ENCODE measurements at regions not wholly inside any gene's neighbourhood (a gene's known extent, or its start where the extent isn't known, plus 50 kb on each side); places are given as distances from the start of the nearest gene placed in this dataset.
A peak's percentile ranks its signal among the peaks of the same experiment; 100 is the strongest.

DNA sequence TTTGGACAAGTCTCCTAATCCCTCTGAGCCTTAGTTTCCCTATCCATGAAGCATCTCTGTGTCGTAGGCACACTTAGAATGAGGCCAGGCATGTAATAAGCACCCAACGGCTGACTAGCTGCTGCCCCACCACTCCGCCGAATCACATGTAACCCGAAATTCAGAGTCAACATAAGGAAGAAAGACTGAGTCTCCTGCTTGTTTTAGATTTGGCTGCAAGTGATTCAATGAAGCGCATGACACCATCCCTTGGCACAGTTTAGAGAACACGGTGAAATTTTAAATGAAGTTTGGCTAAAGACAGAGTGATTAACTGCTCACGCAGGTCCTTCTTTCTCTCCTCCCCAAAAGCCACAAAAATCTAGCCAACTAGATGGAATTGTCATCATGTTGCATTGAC lies 279.2 kb downstream of the TLE3 start:
- no peak for DNase-seq (ENCODE audit: low read depth)

DNA sequence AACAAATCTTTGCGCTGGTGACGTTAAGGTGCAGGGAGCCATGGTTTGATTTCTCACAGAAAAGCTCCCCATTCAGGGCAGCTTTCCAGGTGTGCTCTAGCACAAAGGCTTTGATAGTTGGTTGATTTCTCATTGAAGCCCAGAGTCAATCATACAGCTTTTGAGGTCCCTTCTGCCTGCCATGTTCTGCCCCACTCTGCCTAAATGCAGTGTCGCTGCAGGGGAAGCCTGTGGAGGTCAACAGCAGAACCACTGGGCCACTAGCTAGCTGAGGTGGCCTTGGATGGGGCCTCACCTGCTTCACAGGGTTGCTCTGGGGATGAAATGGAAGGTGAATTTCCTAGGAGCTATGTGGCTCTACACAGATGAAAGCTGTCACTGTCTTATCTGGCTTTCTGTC lies 278.3 kb downstream of the TLE3 start:
- no peak for DNase-seq (ENCODE audit: low read depth)

DNA sequence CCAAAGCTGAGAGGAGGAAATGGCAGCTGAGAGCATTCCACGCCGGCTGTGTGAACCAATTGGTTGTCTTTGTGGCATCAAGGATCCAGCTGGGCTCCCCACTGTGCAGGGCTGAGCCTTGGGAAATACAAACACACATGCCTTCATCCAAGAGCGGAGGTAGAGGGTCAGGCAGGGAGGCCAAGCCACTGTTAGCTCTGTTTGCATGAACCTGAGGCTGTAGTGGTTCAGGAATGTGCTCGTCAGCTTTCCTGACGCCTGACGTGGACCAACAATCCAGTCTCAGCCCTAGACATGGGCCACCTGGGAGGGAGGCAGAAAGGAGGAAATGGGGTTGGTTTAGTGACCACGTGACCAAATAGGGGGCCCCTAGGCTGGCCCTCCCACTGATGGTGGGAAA lies 276.9 kb downstream of the TLE3 start:
- peak; percentile 55 for DNase-seq (ENCODE audit: low read depth)

DNA sequence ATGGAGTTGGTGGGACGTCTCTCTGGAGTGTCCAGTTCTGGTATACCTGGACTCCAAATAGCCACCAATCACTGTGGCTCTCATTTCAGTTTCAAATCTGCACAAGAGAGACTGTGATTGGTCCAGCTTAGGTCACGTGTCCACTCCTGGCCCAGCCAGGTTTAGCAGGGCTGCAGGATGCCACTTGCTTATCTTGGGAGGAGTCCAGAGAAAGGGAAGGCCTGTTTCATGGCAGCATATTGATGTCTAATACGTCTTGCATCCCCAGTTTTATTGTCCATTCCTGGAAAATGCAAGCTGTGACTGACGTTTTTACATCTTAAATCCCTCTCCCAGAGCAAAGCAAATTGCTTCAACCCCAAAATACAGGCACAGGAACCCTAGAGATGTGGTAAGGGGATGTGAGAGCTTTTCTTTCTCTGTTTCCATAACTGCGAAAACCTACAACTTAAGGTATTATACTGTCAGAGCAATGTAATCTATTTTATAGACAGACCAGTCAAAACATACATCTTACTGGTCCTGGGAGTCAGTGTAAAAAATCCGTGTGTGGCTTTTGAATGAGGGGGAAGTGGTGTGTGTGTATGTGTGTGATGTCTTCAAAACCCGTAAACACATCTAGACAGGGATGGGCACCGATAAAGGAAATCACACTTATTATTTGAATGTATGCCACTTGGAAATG lies 274.4 kb downstream of the TLE3 start:
- DNase-seq (ENCODE audit: low read depth): peak; percentile 20

DNA sequence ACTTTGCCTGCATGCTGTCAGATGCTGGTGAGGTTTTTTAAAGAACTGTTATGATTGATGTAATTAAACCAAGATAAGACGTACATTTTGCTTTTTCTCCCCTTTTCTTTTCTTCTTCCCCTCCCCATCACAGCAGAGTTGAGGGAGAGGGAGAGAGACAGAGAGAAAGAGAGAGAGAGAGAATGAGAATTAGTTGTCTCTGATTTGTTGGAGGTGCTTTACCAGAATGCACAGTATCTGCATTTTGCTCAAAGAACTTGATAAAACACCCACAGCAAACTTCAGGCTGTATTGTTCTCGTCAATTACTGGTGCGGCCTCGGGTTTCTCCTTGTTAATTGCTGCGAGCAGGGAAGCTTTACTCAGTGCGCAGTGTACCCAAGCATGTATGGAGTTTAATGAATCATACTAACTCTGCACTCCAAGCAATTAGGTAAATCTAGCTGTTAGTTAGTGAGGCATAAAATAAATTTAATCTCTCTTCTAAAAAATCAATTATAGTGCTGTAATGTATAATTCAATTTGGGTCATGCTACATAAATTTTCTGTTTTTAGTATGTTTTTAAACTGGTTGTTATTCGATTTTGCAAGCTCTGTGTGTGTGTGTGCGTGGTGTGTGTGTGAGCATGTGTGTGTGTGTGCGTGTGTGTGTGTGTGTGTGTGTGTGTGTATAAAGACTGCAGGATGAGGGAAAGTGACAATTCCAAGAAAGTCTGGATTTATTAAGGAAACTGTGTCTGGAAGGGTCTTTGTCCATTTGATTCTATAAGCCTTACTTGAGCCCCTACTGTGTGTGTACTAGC lies 273.4 kb downstream of the TLE3 start:
- no peak for DNase-seq (ENCODE audit: low read depth)

DNA sequence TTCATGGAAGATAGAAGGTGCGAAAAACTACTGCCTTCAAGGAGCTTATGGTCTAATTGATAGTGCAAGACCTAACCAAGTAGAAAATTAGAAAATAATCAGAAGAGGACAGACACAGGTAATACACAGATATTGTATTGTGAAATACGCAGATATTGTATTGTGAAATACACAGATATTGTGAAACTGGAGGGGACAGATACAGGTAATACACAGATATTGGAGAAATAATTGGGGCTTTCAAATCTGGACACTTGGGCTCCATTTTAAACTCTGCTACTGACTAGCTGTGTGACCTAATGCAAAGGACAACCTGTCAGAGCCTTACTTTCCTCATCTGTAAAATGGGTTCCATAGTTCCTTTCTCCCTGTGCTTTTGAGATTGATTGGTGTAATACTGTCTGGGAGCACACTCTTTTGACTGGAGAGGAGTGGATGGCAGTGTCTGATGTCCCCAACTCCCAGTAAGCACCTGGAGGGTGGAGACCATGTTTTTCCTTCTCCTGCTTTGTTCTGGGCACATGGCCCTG lies 272.8 kb downstream of the TLE3 start:
- DNase-seq (ENCODE audit: low read depth): no peak

DNA sequence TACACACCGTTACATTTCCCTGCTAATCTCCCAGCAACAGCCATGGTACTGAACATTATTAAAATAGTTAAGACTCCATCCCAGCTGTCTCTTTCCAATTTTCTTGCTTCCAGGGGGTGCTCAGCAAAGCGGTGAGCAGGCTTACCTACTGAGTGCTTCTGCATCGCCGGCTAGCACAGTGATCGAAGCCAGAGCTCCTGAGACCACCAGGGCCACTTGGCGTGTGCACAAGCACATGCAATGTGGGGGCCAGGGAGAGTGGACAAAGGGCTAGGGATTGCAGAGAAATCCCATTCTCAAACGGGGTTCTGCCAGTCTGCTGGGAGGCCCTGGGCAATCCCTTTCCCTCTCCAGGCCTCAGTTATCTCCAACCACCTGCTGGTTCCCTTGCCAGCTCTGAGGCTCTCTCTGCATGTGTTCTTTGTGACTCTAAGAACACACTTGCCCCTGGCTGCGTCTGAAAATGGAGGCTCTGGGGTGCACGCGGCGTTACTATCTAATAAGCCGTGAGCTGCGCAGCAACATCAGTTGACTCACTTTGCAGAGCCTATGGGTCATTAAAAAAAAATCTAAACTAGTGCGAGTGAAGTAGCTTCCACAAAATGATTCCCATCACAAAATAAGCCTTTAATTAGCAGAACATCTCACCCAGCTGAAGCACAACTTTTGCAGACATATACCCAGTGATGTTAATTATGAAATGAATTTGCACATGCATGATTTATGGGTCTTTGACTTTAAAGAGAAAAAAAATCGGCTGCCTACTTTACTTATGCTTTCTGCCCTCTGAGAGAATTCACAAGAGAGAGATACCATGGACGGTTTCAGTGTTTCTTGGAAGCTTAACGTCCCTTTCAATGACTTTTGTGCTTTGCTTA lies 271.5 kb downstream of the TLE3 start:
- DNase-seq (ENCODE audit: low read depth): no peak

DNA sequence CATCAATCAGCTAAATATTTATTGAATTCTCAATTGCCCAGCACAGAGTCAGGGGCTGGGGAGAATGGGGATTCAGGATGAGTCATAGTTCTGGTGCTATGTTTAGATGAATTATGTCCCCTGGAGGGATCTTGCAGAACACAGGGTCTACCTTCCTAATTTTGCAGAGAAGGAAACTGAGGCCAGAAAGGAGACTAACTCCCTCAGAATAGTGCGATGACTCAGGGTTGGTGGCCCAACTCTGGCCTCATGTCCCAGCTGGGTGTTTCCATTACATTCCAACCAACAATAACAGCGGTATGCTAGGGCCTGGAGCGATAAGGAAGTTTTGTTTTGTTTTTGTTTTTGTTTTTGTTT lies 270.9 kb downstream of the TLE3 start:
- DNase-seq (ENCODE audit: low read depth): no peak

DNA sequence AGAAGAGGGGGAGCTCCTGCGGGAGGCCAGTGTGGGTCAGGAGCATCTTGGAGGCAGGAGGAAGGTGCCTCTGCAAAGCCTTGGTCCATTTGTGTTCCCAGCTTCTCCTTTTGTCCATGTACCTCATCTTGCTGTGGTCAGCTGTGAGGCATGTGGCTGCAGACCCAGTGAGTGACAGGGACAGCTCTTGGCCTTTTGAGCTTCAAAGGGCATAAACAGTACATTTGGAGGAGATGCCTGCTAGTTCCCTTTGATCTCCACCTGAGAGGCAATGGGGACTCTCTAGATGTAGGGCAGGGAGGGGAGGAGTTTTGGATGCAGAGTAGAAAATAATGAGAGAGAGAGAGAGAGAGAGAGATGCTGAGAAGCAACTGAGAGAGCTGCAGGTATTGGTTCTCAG lies 270.0 kb downstream of the TLE3 start:
- no peak for DNase-seq (ENCODE audit: low read depth)

DNA sequence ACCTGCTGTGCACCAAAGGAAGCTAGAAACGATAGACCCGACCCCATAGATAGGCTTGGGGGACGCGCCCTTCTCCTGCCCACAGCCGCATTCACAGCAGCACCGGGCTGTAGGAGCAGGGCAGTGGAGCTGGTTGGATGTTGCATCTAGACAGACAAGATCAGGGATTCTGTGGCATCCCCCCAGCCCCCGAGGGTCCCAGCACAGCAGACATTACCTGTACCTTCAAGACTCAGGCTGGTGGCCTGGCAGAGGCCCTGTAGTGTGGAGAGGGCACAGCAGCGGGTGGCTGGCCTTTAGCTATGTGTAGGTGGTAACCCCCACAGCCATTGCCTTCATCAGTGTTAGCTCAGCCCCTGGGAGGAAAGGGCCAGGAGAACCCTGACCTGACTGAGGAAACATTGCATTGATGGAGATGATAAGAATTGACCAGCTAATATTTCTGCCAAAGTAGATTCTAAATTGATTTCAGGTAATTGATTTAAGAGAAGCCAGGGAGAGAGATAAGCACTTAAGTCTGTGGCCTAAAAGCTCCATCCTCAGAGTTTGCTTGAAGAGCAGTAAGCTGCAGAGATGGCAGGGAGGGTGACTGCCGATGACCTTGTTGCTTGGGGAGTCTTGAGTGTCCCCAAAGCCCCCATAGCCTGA lies 269.4 kb downstream of the TLE3 start:
- DNase-seq (ENCODE audit: low read depth): no peak

DNA sequence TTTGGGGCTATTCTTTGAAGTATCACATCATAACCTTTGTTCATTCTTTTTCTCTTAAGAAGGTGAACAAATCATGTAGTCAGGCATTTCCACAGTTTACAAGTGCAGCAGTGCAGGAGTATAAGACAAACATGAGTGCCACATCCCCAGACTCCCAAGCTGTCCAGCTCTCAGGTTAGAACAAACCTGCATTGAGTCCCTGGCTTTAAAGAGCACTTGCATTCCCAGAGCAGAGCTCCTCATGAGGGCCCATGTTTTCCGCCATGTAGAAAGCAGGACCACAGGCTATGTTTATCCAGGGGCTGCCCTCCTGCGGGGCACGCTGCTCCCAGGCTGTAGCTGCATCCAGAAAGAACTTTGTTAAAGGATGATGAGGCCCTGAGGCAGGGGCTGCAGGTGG lies 267.7 kb downstream of the TLE3 start:
- DNase-seq (ENCODE audit: low read depth): no peak

DNA sequence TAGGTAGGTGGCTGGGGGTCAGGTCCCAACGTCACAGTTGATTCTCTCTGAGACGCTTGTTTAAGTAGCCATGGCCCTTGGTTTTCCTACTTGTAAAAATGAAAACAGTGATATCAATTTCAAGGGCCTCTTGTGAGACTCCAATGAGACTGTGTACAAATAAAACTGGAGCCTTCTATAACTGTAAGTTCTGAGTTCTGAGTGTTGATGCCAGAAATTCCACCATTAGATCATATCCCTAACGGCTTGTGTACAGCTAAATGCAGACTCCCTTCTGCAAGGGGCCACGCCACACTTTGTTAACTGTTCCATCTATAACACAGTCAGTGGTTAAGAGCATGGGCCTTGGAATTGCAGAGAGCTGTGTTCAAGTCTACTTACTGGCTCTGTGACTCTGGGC lies 267.3 kb downstream of the TLE3 start:
- DNase-seq (ENCODE audit: low read depth): no peak

DNA sequence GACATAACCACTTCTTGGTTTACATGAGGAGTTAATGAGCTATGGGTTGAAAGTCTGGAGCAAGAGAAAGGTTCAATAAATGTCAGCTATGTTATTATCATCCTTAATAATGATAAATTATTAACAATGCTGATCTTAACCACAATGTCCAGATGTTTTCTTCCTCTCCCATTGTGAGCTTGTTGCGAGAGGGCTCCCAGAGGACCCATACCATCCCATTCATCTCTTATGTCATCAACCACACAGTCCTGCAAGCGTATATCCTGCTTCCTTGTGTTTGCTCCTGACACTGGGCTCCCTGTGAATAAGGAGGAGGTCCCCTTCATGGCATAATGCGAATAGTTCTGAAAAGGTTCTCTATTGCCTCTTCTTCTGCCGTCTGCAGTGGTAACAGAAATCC lies 266.8 kb downstream of the TLE3 start:
- DNase-seq (ENCODE audit: low read depth): no peak

DNA sequence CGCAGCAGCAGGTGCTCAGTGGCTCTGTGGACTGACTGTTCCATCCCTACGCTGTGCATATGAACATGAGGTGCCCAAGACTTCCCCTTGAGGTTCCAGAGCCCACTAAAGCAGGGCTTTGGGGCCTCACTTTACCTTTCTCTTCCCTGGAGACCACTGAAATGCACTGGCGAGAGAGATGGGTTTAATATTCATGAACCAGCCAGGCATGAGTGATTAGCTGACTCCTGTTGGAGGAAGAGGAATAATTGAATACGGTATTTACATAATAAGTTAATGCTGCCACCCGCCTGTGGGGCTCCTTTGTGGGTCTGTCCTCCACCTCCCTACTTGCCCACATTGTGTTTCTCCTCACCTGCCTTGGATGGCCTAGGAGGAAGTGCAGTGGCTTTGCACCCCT lies 263.4 kb downstream of the TLE3 start:
- no peak for DNase-seq (ENCODE audit: low read depth)

DNA sequence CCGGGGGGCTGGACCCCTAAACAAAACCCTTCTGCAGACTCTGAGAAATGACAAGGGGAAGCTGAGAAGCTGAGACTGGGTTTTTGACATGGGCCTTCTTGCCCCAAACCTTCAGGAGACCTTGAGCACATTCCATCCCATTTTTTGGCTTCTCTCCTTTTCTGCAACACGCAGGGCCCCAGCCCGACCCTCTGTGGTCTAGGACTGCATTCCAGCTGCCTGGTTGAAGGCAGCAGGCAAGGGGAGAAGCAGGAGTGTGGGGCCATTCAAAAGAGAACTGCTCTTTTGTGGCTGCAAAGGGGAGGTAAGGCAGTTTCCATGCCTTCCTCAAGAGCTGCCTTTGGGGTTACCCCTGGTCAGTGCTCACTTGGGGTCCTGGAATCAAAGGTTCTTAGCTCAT lies 263.0 kb downstream of the TLE3 start:
- DNase-seq (ENCODE audit: low read depth): no peak

DNA sequence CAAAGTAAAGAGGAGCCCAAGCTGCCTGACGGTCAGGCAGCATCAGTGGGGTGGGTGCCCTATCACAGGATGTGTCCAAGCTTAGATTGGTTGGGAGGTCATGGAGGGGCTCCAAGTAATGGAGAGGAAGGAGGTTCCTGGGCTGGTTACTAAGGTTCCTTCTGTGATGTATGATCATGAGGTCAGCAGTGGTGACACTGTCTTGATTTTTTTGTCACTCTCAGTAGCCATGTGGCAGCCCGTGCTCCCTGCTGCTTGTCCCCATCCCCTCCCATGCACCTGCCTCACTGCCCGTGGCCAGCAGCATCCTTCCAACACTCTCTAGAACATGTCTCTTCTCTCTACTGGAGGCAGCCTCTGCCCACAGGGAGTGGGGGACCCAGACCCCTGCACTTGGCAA lies 261.7 kb downstream of the TLE3 start:
- no peak for DNase-seq (ENCODE audit: low read depth)

DNA sequence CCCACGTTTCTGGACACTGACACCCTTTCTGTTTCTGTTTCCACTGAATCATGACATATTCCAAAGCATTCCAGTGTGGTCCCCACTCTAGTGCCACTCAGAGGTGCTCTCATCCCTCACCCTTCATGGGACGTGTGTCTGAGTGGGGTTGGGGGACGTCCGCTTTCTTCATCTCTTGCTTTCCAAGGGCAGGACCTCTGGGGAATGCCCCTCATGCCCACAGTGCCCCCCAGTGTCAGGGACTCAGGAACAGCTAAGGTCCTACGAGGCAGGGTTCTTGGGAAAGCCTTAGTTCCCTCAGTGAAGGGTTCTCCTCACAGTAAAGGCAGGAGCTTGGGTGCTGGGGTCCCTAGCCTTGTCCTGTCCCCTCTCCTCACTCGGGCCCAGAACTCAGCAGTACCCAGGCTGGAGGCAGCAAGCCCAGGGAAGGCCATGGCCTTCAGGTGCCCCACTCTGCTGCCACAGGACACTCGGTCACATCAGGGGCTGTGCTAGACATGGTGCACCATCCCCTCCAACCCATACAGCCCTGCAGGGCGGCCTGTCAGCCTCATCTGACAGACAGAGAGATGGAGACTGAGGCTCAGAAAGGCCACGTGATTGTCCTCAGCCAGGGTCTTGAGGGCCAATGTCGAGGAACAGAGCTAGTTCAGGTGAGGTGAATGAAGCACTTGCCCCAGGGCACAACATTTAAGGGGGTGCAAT lies 261.0 kb downstream of the TLE3 start:
- DNase-seq (ENCODE audit: low read depth): no peak

DNA sequence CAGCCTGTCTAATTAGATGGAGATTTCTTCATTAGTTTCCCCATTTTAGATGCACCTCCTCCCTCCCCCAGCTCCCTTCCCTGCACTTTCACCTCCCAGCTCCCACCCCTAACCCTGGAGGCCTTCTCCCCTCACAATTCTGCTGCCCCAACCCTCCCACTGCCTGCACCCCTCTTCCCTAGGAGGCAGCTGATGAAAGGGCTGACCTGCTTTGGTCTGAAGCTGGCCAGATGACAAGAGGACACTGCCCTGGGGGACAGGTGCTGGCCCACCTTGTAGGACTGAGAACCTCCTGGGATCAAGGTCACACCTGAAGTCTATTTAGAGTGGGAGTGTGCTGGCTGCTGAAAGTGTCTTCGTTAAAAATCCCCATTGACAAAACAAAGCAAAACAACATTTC lies 259.4 kb downstream of the TLE3 start:
- no peak for DNase-seq (ENCODE audit: low read depth)

DNA sequence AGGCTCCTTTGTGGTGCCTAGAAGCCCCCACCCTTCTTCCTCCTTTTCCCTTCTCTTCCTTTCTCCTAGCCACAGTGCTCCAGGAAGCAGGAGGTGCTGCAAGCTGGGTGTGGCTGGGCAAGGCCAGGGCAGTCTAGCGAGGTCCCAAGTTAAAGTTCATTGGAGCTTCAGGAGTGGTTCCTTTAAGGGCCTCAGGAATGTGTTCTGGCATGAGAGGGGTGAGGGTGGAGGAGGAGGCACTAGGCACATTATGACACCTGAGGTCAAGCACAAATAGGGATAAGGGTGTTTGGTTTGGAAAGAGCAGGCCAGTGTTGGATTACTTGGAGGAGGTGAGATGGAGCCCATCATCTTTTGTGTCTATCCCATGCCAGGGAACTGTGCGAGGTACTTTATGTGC lies 258.7 kb downstream of the TLE3 start:
- no peak for DNase-seq (ENCODE audit: low read depth)

DNA sequence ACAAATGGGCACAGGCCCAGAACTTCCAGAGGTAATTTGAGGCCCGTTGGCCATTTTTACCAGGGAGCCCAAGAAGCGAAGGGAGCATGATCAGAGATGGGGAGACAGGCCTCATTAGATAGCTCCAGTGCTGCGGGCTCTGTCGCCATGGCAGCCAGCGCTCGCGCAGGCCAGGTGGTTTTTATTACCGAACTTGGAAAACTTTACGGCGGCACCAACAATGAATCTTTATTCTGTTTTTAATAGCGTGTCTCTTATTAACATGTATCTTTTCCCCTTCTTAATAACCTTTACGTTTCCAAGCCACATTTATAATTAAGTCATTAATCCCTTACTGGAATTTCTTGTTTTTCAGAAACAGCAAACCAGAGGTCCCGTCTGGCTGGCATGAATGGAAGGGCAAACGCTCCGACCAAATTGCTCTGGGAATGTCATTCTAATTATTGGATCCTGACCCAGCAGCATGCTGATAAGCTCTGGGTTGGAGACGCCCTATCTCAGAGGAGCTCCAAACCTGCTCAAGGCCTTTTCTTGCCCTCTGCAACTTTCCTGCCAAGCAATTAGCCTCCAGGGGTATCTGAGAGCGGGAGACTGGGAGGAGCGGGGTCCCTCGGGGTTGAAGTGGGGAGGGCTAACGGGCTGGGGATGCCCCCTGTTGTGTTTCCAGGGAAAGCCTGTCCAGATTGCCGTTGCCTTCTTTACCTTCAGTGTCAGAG lies 256.4 kb downstream of the TLE3 start:
- DNase-seq (ENCODE audit: low read depth): no peak

DNA sequence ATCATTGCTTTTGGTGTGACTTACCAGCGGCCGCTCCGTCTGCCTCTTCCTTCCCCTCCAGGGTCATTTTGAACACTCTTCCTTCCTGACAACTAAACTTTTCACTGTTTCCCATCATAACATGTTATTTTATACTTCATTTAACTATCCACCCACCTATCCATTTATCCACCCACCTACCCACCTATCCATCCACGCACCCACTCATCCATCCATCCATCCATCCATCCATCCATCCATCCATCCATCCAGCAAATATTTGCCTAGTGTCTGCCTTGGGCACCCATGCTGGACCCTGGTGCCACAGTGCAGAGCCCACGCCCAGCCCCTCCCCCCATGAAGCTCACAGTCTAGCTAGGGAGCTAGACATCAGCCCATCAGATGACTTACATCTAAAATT lies 254.9 kb downstream of the TLE3 start:
- no peak for DNase-seq (ENCODE audit: low read depth)
